GM12878 (cell line): ENCODE measurements at regions not wholly inside any gene's neighbourhood (a gene's known extent, or its start where the extent isn't known, plus 50 kb on each side); places are given as distances from the start of the nearest gene placed in this dataset.

Experiments used
- ATAC-seq: fragments of 200-7000 bp; cut with Tn5 transposase; 3 replicates; pipeline ENCODE4 v1.9.1; 2020; ENCODE audit warnings: mild to moderate bottlenecking, moderate library complexity
- BruUV-seq: library from RNA; stranded (reverse); fragments of 400-500 nt; replicated peaks from 2 replicates; lab custom pipeline; 2021; lab: Mats Ljungman, UMichigan
- CTCF ChIA-PET: fragments of 300-600 bp; sonication (Branson Sonifier 250); formaldehyde crosslinking; extraction: SDS; loops from one replicate; lab custom pipeline; 2021; ENCODE audit warnings: inconsistent platforms; lab: Yijun Ruan, JAX
- POLR2A ChIA-PET: fragments of 350-600 bp; formaldehyde crosslinking; extraction: SDS; loops from one replicate; lab custom pipeline; 2021; ENCODE audit warnings: inconsistent platforms; lab: Charles Lee
- RAD21 ChIA-PET: fragments of 300-600 bp; sonication (Branson Sonifier 250); formaldehyde crosslinking; loops from one replicate; lab custom pipeline; 2023; ENCODE audit warnings: antibody characterized with exemption; ENCODE audit not compliant: unreplicated experiment; lab: Charles Lee
- SMC1A ChIA-PET: fragments of 300-600 bp; sonication (Branson Sonifier 250); formaldehyde crosslinking; loops from one replicate; lab custom pipeline; 2023; ENCODE audit not compliant: unreplicated experiment, uncharacterized antibody; lab: Charles Lee
- DNase-seq: peaks from one replicate; pipeline ENCODE4 v3.0.0-alpha.2; 2011; ENCODE audit warnings: low read depth, low spot score
- FAIRE-seq: peaks from 3 replicates; lab custom pipeline; 2011; peaks lifted over from hg19 to GRCh38; lab: Jason Lieb, UNC
- H2AFZ ChIP-seq: 2 replicates; pipeline ENCODE4 v1.6.0; 2011; ENCODE audit warnings: low read depth, low read length, control low read depth; ENCODE audit not compliant: control insufficient read depth
- H3K27ac ChIP-seq: 2 replicates; pipeline ENCODE4 v1.5.1; 2011; ENCODE audit warnings: control low read depth; ENCODE audit not compliant: control insufficient read depth, insufficient read depth
- H3K27me3 ChIP-seq, 2 experiments: replicated peaks in 1 of 2; 2 replicates each; pipeline versions ENCODE4 v1.6.0 to v1.6.1; 2011; ENCODE audit warnings: low read length in 1 of 2; ENCODE audit not compliant: control insufficient read depth in 2 of 2, insufficient read depth in 2 of 2
- H3K36me3 ChIP-seq, 2 experiments: 2 replicates each; pipeline ENCODE4 v1.5.1; 2011; ENCODE audit warnings: low read length in 1 of 2; ENCODE audit not compliant: control insufficient read depth in 2 of 2, insufficient read depth in 2 of 2
- H3K4me1 ChIP-seq: 2 replicates; pipeline ENCODE4 v1.6.1; 2011; ENCODE audit warnings: mild to moderate bottlenecking, low read length, moderate library complexity, mixed read lengths; ENCODE audit not compliant: control insufficient read depth, insufficient read depth
- H3K4me2 ChIP-seq: 2 replicates; pipeline ENCODE4 v1.6.0; 2011; ENCODE audit warnings: control low read depth; ENCODE audit not compliant: control insufficient read depth, insufficient read depth
- H3K4me3 ChIP-seq: fragments of 200-600 bp; sonication (generic); 2 replicates; pipeline ENCODE4 v1.5.1; 2016
- H3K79me2 ChIP-seq: 2 replicates; pipeline ENCODE4 v1.6.0; 2011; ENCODE audit warnings: low read length; ENCODE audit not compliant: control insufficient read depth, insufficient read depth
- H3K9ac ChIP-seq: 2 replicates; pipeline ENCODE4 v1.8.0; 2011; ENCODE audit warnings: low read length, control low read depth, mixed read lengths; ENCODE audit not compliant: control insufficient read depth, insufficient read depth
- H3K9me3 ChIP-seq: replicated peaks from 3 replicates; pipeline ENCODE4 v1.5.1; 2011; ENCODE audit warnings: mild to moderate bottlenecking, low read length; ENCODE audit not compliant: control insufficient read depth, insufficient read depth
- H4K20me1 ChIP-seq: 2 replicates; pipeline ENCODE4 v1.6.0; 2011; ENCODE audit not compliant: control insufficient read depth, insufficient read depth
- ATF2 ChIP-seq: IDR thresholded peaks from 2 replicates; pipeline ENCODE4 v1.6.1; 2012; ENCODE audit warnings: low read length, inconsistent platforms
- ATF7 ChIP-seq: fragments of 450-650 bp; IDR thresholded peaks from 2 replicates; pipeline ENCODE4 v1.6.1; 2016; ENCODE audit warnings: low read depth, mild to moderate bottlenecking
- CBX5 ChIP-seq: sonication (generic); IDR thresholded peaks from 2 replicates; pipeline ENCODE4 v1.6.1; 2016; ENCODE audit warnings: low read depth, moderate library complexity, mild to moderate bottlenecking, inconsistent platforms
- CHD2 ChIP-seq: IDR thresholded peaks from 2 replicates; pipeline ENCODE4 v1.6.1; 2011; ENCODE audit warnings: low read depth, low read length, improper control_type of control experiment, borderline replicate concordance
- DPF2 ChIP-seq: fragments of 450-650 bp; IDR thresholded peaks from 2 replicates; pipeline ENCODE4 v1.6.1; 2017; ENCODE audit warnings: mild to moderate bottlenecking
- EGR1 ChIP-seq, 2 experiments: IDR thresholded peaks; 1 replicate in 1 of 2; 2 replicates in 1 of 2; pipeline ENCODE4 v1.6.1; 2011 to 2012; ENCODE audit warnings: low read depth in 2 of 2, low read length in 2 of 2, borderline replicate concordance in 1 of 2, mild to moderate bottlenecking in 1 of 2, moderate library complexity in 1 of 2
- IKZF1 ChIP-seq: fragments of 450-650 bp; conservative IDR thresholded peaks from 2 replicates; pipeline ENCODE4 v1.6.1; 2017; ENCODE audit warnings: antibody characterized with exemption, mild to moderate bottlenecking
- IRF3 ChIP-seq: fragments of 450-650 bp; IDR thresholded peaks from 2 replicates; pipeline ENCODE4 v1.6.1; 2014; ENCODE audit warnings: mild to moderate bottlenecking
- IRF5 ChIP-seq: fragments of 450-650 bp; IDR thresholded peaks from 2 replicates; pipeline ENCODE4 v1.6.1; 2017; ENCODE audit warnings: borderline replicate concordance
- MEF2B ChIP-seq: fragments of 450-650 bp; IDR thresholded peaks from 2 replicates; pipeline ENCODE4 v1.6.1; 2018; ENCODE audit warnings: mild to moderate bottlenecking, moderate library complexity; ENCODE audit not compliant: partially characterized antibody, poor library complexity, severe bottlenecking
- NBN ChIP-seq: fragments of 450-650 bp; IDR thresholded peaks from 2 replicates; pipeline ENCODE4 v1.6.1; 2016
- PAX8 ChIP-seq: fragments of 450-650 bp; IDR thresholded peaks from 2 replicates; pipeline ENCODE4 v1.6.1; 2017; ENCODE audit warnings: mild to moderate bottlenecking, moderate library complexity
- TCF12 ChIP-seq: IDR thresholded peaks from 2 replicates; pipeline ENCODE4 v1.6.1; 2011; ENCODE audit warnings: low read depth, mild to moderate bottlenecking, low read length
- TCF3 ChIP-seq: IDR thresholded peaks from 2 replicates; pipeline ENCODE4 v1.6.1; 2012; ENCODE audit warnings: low read depth, mild to moderate bottlenecking, low read length, borderline replicate concordance; ENCODE audit not compliant: insufficient read depth
- ZNF622 ChIP-seq: fragments of 450-650 bp; IDR thresholded peaks from 2 replicates; pipeline ENCODE4 v1.6.1; 2017; ENCODE audit warnings: mild to moderate bottlenecking, inconsistent platforms
- WGBS: methylation state at CpG from one replicate; pipeline ENCODE4 v1.1.6; 2016; ENCODE audit warnings: low lambda C conversion rate; ENCODE audit not compliant: insufficient replicate concordance, insufficient coverage; ENCODE audit errors: missing lambda C conversion rate; 5-methylcytosine and 5-hydroxymethylcytosine counted together
- in situ Hi-C: fragments of 300-500 bp; cut with MboI; formaldehyde crosslinking; loops from 9 replicates; pipeline ENCODE4 v1.14.3; 2018; ENCODE audit warnings: mixed read lengths
- intact Hi-C: fragments of 100-400 bp; cut with micrococcal nuclease; formaldehyde crosslinking; loops from one replicate; pipeline ENCODE4 v1.14.2; 2022; ENCODE audit not compliant: unreplicated experiment

- POLR2A ChIA-PET, result no interaction called here
- Histone ChIP-seq H3K27me3 (peaks cover 0 to 23% of the 10 kb centered on the region in 2 experiments; a peak in 2 of 4 replicates), H3K4me1 (peaks cover 27% of the 10 kb centered on the region), H3K9ac (no peak overlapping the region), H3K27ac (peak overlapping the region; percentile 31), H3K4me3 (peak overlapping the region; percentile 45; the same call in 1 of the 2 replicates), H3K9me3 (peaks cover 6% of the 10 kb centered on the region; the same call in 2 of the 3 replicates), H3K36me3 (no peaks in the 10 kb centered on the region), H3K4me2 (peak overlapping the region; percentile 90), H2AFZ (no peak overlapping the region), H3K79me2 (no peaks in the 10 kb centered on the region), H4K20me1 (no peaks in the 10 kb centered on the region)
- BruUV-seq, result no TSS peak
- CTCF ChIA-PET, result no interaction called here
- intact Hi-C loops (loop anchor here (5.0 to 10.0 kb wide), 3 partner anchors 300 to 1072 kb away; partner anchors contain the start of gene ARID1B), in situ Hi-C loops (no loop called here)
- DNase-seq, result no peak
- RAD21 ChIA-PET, result no interaction called here
- SMC1A ChIA-PET, result interaction anchor here (0.9 kb wide), 1 partner anchor 47 kb away, joined by 3 read pairs; no protein-coding TSS in a partner anchor
- peak; percentile 57 for ATAC-seq
- FAIRE-seq, result no peak
- WGBS, result 62% methylated on average over 31 of the region's 45 CpGs
- TF ChIP-seq TCF12, result 0 out of 2 replicates have a peak, but pooled peaks have one; percentile 12
- TF ChIP-seq TCF3, result 0 out of 2 replicates have a peak, but pooled peaks have one; percentile 30
- TF ChIP-seq PAX8, result no peak
- no peak for TF ChIP-seq ATF7
- TF ChIP-seq CHD2, result no peak
- TF ChIP-seq NBN, result no peak
- TF ChIP-seq DPF2, result 0 out of 2 replicates have a peak, but pooled peaks have one; percentile 16
- no peak for TF ChIP-seq IRF3
- no peak for TF ChIP-seq ZNF622
- 0 out of 2 replicates have a peak, but pooled peaks have one; percentile 31 for TF ChIP-seq IKZF1
- no peak for TF ChIP-seq IRF5
- peak in 1 of 2 experiments; percentile 40; a peak in 1 of 3 replicates for TF ChIP-seq EGR1 (IDR thresholded peaks at IDR 0.05; ENCODE audit: borderline replicate concordance in 1 of 2, low read depth in 2 of 2, low read length in 2 of 2)
- TF ChIP-seq ATF2, result no peak
- no peak for TF ChIP-seq CBX5
- peak; percentile 5 for TF ChIP-seq MEF2B
Observed at GRCh38 chr6:156396791-156397418, 380.3 kb upstream of the ARID1B start.
